ENCODE measurements at regions not wholly inside any gene's neighbourhood (a gene's known extent, or its start where the extent isn't known, plus 50 kb on each side); places are given as distances from the start of the nearest gene placed in this dataset.

DNA sequence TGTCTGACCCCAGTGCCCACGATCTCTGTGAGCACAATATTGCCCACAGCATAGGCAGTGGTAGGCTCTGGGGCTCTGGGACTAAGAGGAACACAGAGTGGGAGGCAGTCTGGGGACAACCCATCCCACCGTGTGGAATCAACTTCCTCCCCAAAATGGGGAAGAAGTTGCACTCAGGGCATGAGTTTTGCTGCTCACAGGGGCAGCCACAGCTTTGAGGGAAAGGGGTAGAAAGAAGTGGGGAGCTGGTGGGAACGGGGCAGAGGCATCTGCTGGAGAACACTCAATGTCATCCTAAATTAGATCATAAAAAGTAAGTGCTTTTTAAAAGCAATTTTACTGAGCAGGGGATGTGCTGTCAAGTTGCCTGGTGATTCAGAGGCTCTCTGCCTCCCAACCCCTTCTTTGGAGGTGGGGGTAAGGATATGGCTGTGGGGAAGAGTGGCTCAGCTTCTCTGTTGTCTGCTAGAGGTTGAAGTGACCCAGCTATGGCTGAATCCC is 233.8 kb upstream of the NCAM1 start:
- DNase-seq (ENCODE audit: low read depth in 4 of 4, low spot score in 3 of 4) = no peak

- no peak for DNase-seq (ENCODE audit: low read depth in 4 of 4, low spot score in 3 of 4)
Measured at GRCh38 chr11:112728288-112728687, 232.9 kb upstream of the NCAM1 start.

DNA sequence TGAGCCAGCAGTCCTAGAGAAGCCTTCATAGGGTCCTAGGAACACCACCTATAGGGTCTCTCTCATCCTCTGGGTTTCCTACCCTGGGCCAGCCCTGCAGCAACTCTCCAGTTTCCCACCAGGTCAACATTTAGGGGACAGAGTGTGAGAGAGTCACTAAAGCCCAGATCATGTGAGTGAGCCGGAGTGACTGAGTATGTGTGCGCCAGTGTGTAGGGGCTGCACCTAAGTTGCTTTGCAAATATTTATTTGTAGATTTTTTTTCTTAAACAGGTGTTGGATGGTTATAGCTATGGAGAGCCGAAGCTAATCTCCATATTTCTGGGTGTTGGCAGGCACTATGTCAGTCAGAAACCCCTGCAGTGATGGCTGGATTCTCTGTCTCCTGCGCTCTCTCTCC is 232.5 kb upstream of the NCAM1 start:
- no peak for DNase-seq (ENCODE audit: low read depth in 4 of 4, low spot score in 3 of 4)

GRCh38 chr11:112730591-112730990 is 230.6 kb upstream of the NCAM1 start:
- DNase-seq (ENCODE audit: low read depth in 4 of 4, low spot score in 3 of 4) = no peak

DNA sequence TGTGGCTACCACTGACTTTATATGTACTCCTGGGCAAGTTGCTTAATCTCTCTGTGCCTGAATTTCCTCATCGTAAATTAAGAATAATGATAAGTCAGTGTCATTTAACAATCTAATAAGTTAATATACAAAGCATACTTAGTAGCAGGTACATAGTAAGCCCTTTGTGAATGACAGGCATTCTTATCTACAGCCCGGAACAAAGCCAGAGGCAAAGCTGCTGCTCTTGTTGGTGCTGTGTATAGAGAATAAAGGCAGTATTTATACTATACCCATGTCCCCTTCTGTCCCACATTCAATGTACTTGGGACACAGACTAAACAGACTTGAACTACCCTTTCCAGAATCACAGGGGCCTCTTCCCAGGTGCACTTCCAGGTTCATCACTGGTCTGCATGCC is 229.7 kb upstream of the NCAM1 start:
- DNase-seq (ENCODE audit: low read depth in 4 of 4, low spot score in 3 of 4) = no peak

DNA sequence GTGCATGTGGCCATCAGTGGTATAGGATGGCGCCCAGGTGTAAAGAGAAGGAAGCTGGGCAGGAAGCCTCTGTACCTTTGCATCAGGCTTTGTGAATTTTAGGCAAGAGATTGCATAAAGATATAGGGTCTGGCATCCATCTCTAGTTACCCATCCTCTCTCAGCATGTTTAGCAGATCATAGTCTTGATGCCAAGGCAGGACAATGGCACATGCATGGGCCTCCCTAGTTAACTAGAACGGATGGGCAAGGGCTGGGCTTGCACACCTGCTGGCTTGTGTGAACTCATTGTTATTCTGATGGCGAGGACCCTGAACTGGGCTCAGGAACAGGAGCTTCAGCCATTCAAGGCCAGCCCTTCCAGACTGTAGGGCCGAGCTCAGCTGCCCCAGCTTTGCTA is 229.2 kb upstream of the NCAM1 start:
- DNase-seq (ENCODE audit: low read depth in 4 of 4, low spot score in 3 of 4) = no peak

DNA sequence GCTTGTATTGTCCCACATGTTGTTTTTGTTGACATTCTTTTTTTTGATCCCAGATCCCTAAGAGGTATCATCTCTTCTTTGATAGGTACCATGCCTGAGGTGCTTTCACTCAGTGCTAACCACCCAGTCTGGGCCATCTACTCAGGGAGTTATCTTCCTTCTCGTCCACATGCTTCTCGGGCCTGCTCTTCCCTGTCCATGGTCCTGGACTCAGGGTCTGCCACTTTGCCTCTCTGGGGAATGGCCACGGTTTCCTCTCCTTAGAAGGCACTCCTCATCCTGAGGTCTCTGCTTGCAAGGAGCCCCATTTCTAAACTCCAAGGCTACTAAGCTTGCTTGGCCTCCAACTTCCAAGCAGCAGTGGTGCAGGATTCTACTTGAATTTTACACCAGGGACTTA is 227.0 kb upstream of the NCAM1 start:
- DNase-seq (ENCODE audit: low read depth in 4 of 4, low spot score in 3 of 4) = peak in 3 of 4 donors; percentile 44 to 67 (median 48)

DNA sequence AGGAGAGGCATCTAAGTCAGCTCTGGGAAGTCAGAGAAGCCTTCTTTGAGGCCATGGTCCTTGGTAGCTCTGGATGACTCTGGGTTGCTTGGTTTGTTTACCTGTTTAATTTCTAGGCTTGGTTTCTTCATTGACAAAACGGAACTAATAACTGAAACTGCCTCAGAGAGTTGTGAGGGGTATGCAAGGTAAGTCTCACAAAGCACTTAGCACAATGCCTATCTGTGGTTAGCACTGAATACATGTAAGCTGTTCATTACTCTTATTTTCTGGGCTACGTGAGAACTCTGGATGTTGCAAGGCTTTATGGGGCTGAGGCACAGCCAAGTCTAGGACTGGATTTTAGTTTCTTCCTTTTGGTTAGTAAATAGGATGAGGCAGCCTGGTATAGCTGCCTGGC is 225.8 kb upstream of the NCAM1 start:
- DNase-seq (ENCODE audit: low read depth in 4 of 4, low spot score in 3 of 4) = no peak

DNA sequence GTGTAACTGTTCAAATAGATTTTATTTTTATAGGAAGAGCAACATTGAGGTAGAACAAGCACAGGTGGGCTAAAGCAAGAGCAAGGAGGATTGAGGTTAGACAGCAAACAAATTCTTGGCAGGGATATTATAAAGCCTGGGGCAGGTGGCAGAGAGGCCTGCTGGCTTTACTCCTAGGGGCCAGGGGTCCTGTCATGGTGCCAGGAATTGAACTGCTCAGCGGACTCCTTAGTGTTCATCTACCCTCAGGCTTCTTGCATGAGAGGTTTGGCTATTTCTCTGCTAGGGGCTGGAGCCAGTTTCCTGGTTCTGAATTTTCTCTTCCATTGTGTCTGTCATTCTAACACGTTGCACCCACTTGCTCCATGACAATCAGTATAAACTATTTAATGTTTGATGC is 217.2 kb upstream of the NCAM1 start:
- no peak for DNase-seq (ENCODE audit: low read depth in 4 of 4, low spot score in 3 of 4)

GRCh38 chr11:112745973-112746372 is 215.2 kb upstream of the NCAM1 start:
- no peak for DNase-seq (ENCODE audit: low read depth in 4 of 4, low spot score in 3 of 4)

- no peak for DNase-seq (ENCODE audit: low read depth in 4 of 4, low spot score in 3 of 4)
Measured at GRCh38 chr11:112748252-112748651, 213.0 kb upstream of the NCAM1 start.

- peak in 3 of 4 donors; percentile 59 to 71 (median 64) for DNase-seq (ENCODE audit: low read depth in 4 of 4, low spot score in 3 of 4)
Measured at GRCh38 chr11:112748713-112749543, 212.3 kb upstream of the NCAM1 start.

DNA sequence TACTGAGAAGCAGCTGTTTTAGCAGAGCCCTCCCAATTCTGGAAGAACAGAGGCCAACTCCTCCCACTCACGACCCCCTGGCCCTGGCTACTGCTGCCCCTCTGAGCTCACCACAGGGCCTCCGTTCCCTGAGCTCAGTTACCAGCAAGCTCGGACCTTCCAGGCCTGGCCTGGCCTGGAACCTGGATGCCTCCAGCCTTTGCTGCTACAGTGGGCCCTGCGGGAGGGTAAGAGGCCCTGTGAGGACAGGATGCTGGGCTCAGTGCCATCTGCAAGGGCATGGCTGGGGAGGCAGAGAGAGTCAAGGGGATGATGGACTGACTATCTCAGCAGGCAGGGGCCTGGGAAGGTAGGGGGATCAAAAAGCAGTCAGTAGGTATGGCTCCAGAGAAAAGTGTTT is 209.9 kb upstream of the NCAM1 start:
- DNase-seq (ENCODE audit: low read depth in 4 of 4, low spot score in 3 of 4) = no peak

DNA sequence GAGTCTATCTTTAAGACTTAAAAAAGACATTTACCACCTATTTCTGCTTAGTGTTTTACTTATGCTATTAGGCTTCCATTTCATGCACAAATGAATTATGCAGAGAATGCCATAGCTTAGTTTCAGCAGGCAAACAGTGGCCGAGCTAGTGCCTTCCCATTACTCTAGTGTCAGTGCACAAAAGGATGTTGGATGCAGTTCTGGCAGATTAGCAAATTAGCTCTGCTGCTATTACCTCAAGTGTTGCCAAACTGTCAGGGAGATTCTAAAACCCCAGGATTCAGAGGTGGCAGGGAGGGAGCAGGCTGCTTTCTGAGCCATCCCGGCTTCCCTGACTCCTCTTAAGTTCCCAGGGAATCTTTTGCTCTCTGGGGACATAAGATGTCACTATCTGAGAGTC is 209.4 kb upstream of the NCAM1 start:
- no peak for DNase-seq (ENCODE audit: low read depth in 4 of 4, low spot score in 3 of 4)

DNA sequence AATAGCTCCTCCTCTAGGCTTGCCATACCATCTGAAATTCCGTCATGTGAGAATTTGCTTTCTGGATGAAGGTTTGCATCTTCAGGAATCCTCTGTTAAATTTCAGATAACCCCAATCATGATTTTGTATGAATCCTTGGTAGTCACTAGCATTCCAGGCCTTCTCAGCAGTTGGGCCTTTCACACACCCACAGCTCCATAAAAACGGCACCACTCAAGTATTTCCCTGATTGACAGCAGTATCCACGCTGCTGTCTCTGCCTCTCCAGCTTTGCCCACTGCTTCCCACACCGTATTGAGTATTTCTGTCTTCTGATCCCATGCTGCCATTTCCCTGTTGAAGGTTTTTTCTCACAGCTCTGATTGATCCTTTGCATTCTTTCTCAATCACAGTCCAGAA is 208.7 kb upstream of the NCAM1 start:
- DNase-seq (ENCODE audit: low read depth in 4 of 4, low spot score in 3 of 4) = no peak

- no peak for DNase-seq (ENCODE audit: low read depth in 4 of 4, low spot score in 3 of 4)
Measured at GRCh38 chr11:112753706-112754105, 207.5 kb upstream of the NCAM1 start.

- no peak for DNase-seq (ENCODE audit: low read depth in 4 of 4, low spot score in 3 of 4)
Measured at GRCh38 chr11:112759418-112759817, 201.8 kb upstream of the NCAM1 start.

- no peak for DNase-seq (ENCODE audit: low read depth in 4 of 4, low spot score in 3 of 4)
Measured at GRCh38 chr11:112760396-112761059, 200.7 kb upstream of the NCAM1 start.

DNA sequence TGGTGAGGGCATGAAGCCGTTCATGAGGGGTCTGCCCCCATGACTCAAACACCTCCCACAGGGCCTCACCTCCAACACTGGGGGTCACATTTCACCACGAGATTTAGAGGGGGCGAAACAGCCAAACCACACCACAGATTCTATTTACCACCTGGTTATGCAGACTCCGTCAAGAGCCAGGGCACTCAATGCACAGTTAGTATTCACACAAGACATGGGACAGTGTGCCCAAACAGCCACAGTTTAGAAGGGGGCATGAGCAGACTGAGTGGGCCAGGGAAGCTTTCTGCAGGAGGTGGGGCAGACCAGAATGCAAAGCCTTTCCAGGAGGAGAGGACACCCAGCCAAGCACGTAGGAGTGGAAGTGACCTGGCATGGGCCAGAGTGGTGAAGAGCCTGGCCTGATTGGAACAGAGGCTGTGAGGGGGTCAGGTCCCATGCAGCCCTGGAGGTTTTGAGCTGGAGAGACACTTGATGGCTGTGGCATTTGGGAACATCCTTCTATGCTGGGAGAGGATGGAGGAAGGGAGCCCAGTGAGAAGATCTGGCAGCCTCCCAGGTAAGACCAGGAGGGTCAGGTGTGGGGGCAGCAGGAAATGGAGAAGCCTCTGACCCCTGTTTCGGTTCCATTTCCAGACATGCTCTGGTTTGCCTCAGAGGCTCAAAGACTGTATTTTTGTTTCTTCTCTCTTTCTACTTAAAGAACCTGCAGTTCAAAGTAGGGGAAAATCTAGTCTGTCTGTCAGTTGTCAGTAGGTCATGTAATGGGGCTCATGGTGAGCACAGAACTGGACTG is 199.1 kb upstream of the NCAM1 start:
- DNase-seq (ENCODE audit: low read depth in 4 of 4, low spot score in 3 of 4) = no peak

DNA sequence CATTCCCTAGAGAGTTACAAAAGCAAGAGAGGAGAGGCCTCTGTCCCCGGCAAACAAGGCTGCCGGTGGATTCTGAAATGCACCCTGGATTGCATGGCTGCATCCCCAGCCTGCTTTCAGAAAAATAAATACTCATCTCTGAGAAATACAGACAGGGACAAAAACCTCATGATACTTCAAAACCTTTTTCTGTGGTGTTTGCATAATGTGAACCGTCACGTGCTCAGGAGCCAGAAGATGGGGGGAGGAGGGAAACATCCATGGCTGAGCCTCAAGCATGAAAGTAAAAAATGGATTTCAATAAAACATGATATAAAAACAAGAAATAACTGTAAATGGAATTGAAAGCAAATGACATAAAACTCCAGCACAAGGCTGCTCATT is 198.5 kb upstream of the NCAM1 start:
- no peak for DNase-seq (ENCODE audit: low read depth in 4 of 4, low spot score in 3 of 4)

DNA sequence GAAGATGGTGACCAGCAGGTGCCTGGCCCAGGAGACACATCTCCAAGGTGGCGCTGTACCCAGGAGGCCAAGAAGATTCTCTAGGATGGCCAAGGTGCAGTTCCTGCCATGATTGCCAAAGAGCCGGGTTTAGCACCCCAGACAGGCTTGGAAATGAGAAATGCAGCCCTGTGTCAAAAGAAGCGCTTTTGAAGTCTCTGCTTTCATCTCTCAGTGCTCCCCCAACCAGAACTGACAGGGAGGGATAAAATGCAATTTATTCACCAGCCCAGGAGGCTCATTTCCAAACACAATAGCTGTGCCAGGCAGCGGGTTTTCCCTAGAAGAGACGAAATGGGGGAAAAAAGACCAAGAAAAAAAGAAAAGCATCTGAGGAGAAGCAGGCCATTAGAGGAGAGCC is 195.9 kb upstream of the NCAM1 start:
- DNase-seq (ENCODE audit: low read depth in 4 of 4, low spot score in 3 of 4) = no peak
